Retinal pigment epithelial cell (primary cell): ENCODE measurements at regions not wholly inside any gene's neighbourhood (a gene's known extent, or its start where the extent isn't known, plus 50 kb on each side); places are given as distances from the start of the nearest gene placed in this dataset.
"Not testable (repeated sequence)": the region's sequence is repeated elsewhere in the genome, so short reads cannot be mapped to it uniquely, and the experiment has no call there.

ENCODE experiments used
- DNase-seq: peaks from one replicate; pipeline ENCODE4 v3.0.0-alpha.2; 2010; ENCODE audit warnings: low read depth
- H3K4me3 ChIP-seq: 2 replicates; pipeline ENCODE4 v1.5.1; 2011; ENCODE audit warnings: mild to moderate bottlenecking, low read length, control low read depth, moderate library complexity
- CTCF ChIP-seq: conservative IDR thresholded peaks from 2 replicates; pipeline ENCODE4 v1.5.1; 2011; ENCODE audit warnings: low read depth, low read length, control low read depth, inconsistent platforms

DNA sequence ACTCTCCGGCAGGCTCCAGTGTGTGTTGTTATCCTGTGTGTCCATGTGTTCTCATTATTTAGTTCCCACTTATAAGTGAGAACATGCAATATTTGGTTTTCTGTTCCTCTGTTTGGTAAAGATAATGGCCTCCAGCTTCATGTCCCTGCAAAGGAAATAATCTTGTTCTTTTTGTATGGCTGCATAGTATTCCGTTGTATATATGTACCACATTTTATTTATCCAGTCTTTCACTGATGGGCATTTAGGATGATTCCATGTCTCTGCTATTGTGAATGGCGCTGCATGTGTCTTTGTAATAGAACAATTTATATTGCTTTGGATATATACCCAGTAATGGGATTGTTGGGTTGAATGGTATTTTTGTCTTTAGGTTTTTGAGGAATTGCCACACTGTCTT lies 807.3 kb upstream of the CA10 start:
- no peak for DNase-seq
- TF ChIP-seq CTCF: no peak

GRCh38 chr17:52961751-52962150 lies 803.2 kb upstream of the CA10 start:
- not testable (repeated sequence) for H3K4me3 ChIP-seq, DNase-seq

More for the DNA sequence above, 807.3 kb upstream of the CA10 start:
- H3K4me3 ChIP-seq: no peak overlapping the region

GRCh38 chr17:52957411-52957810 lies 798.9 kb upstream of the CA10 start:
- DNase-seq: no peak
- TF ChIP-seq CTCF: no peak
- no peak overlapping the region for H3K4me3 ChIP-seq

- no peak for DNase-seq
- no peak for TF ChIP-seq CTCF
- no peak overlapping the region for H3K4me3 ChIP-seq
Measured at GRCh38 chr17:52947418-52947817, 788.9 kb upstream of the CA10 start.

GRCh38 chr17:52938623-52939230 lies 780.2 kb upstream of the CA10 start:
- no peak for TF ChIP-seq CTCF
- DNase-seq: no peak
- H3K4me3 ChIP-seq: no peak overlapping the region

DNA sequence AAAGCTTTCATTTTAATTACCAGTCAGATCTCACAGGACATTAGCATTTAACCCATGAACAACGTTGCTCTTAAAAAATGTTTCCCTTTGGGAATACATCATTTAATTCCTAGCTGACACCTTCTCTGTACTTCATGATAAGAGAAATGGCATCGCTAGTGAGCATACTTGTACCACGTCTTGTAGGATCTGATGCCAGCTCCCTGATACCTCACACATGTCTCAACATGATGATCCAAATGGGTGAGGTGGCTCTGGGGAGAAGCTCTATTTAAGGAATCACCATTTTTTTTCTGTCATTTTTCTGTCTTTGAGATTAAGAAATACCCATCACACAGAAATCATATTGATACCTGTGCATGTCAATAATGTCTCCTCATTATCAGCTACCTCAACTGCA lies 772.1 kb upstream of the CA10 start:
- DNase-seq: no peak
- H3K4me3 ChIP-seq: no peak overlapping the region
- TF ChIP-seq CTCF: no peak

DNA sequence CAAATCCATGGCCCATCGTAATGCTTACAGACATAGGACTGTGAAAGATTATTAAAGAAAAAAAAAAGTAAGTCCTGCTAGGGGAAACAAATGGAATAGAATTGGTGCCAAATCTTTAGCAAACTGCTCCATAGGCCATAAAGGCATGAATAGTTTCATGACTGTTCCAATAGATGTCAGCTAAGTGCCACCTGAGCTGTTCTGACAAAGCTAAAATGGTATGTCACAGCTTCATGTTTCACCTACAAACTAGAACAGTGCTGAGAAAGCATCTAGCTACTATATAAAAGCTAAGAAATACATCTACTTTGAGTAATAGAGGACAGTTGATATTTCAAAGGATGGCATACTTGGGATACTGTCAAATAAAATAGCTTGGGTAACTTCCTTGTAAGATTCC lies 771.6 kb upstream of the CA10 start:
- DNase-seq: no peak
- H3K4me3 ChIP-seq: no peak overlapping the region
- no peak for TF ChIP-seq CTCF

DNA sequence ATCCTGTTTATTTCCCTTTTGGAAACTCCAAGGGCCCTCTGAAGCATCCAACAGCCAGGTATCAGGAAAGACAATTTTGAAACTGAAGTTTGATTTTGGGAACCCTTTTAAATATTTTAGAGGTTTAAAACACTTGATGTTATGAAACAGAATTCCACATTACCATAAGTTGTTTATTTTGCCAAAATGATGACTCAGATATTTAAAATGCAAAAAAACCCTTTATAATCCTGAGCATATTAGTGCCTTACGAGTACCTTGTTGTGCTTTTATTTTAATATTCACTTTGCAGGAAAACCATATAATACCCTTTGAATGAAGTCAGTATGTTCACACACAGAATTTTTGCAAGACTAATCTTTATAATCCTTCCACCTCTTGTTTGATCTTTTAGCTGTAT lies 765.1 kb upstream of the CA10 start:
- no peak for TF ChIP-seq CTCF
- no peak for DNase-seq
- H3K4me3 ChIP-seq: no peak overlapping the region
